GM19372 (cell line): ENCODE measurements at regions not wholly inside any gene's neighbourhood (a gene's known extent, or its start where the extent isn't known, plus 50 kb on each side); places are given as distances from the start of the nearest gene placed in this dataset.

Source experiments
- ATAC-seq: cut with Tn5 transposase; IDR thresholded peaks from one replicate; pipeline ENCODE4 v1.9.1; 2021; ENCODE audit warnings: mild to moderate bottlenecking, low read depth, moderate library complexity; ENCODE audit not compliant: unreplicated experiment

- ATAC-seq: no peak
These were observed 579.0 kb downstream of the PLCL1 start for GRCh38 chr2:198383392-198383791.

DNA sequence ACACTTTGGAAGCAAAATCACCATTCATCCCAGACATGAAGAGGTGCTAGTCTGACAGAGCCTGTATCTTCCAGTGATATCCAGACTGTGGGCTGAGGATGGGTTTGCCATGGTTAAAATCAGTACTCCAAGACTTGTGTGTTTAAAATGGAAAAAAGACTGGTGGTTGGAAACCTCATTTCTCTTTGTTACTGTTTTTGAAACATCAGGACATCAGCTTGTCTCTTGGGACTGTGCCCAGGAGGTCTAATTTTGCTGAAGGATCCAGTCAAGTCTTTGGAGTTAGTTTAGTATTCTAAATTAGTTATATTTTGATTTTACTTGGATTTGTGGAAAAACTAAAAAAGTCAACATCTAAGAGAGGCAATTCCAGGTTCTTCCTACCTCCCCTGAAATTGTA lies 578.4 kb downstream of the PLCL1 start:
- ATAC-seq: no peak

- ATAC-seq: no peak
These were observed 572.3 kb downstream of the PLCL1 start for GRCh38 chr2:198376677-198377076.

GRCh38 chr2:198375083-198375410 lies 570.7 kb downstream of the PLCL1 start:
- ATAC-seq: no peak

- ATAC-seq: no peak
These were observed 570.1 kb downstream of the PLCL1 start for GRCh38 chr2:198374375-198375082.

DNA sequence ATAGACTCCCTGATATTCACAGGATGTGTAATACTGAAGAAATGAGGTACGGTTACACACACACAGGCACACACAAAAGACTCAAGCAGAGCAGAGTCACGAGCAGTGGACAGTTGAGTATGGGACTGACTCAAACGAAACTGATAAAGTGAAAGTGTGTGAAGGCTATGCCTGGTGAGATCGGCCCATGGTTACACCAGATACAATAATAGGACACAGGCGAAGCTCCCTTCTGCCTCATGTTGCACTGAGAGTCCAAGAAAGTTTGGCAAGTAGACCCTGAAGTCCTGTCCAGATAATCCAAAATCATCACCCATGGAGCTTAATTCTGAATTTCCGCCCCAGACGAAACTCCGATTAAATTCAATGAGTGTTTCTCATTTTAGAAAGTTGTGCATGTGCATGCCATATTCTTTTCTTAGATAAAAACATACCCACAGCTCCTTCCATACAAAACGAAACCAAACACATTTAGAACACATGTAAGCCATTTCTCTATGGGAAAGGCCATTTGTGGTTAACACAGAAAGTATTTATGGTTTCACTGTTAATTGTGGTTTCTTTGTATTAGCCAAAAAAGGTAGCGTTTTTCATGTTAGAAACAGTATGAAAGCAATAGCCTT lies 567.6 kb downstream of the PLCL1 start:
- peak; percentile 94 for ATAC-seq

DNA sequence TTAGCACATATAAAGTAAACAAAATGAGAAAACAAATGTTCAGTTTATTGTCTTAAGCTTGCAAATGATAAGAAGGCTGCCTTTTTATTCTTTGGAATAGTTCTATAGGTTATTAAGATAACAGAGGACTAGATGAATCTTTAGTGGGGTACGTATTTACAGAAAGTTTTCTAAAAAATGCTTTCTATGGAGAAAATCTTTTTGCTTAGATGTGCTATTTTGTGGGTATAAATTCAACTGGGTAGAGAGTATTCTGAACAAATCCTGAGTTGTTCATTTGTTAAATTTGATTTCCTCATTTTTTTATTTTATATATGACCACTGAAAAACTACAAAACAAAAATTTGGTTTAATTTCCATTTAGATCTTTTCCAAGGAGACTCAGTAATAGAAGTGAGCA lies 566.9 kb downstream of the PLCL1 start:
- ATAC-seq: no peak

DNA sequence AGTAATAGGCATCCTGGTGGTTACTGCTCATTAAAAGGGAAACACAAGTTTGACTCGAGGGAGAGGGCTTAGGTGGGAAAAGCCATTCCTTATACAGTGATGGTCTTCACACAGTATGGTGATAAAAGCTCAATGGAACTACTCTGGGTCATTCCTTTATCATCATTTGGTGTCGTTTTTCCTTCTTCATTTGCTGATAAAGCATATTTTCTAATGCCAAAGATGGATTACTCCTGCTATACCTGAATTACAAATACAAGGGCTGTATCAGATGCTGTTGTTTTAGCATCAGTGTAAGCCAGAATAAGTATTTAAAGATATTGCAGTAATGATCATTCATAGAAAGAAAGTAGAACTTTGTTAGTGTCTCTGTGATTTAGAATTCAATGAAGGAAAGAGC lies 563.7 kb downstream of the PLCL1 start:
- no peak for ATAC-seq

- no peak for ATAC-seq
These were observed 558.3 kb downstream of the PLCL1 start for GRCh38 chr2:198362740-198363139.

GRCh38 chr2:198359308-198359707 lies 554.9 kb downstream of the PLCL1 start:
- ATAC-seq: no peak

DNA sequence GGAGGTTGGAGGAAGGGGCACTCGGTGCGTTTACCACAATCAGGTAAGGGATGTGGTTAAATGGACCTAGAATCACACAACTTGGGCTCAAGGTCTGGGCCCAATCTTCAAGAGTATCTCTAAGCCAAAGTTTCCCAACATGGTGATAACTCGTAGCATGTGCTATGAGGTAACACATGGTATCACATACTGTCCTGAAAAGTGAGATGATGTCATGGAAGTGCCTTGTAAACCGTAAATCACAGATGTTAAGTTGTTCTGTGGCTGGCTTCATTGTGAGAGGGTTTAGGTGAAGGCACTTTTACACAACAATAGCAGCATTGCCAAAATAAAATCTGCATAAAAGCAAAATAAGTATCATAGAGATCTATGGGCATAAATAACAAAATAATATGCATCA lies 551.8 kb downstream of the PLCL1 start:
- no peak for ATAC-seq

DNA sequence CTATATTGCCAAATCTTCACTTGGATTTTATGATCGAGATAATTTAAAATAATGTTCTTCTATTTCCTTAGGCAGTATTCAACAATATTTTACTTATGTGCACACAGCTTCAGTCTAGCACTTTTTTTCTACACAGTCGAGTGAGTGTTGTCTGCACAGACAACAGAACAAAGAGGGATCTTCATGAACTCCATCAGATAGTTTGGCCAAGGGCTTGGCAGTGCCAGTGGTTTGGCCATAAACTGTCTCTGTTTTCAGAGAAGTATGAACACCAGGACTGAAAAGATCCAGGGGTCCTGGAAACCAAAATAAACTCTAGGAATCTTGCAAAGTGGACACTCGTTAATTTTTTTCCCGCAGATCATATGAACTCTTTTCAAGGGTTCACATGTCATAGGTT lies 547.3 kb downstream of the PLCL1 start:
- ATAC-seq: no peak

- no peak for ATAC-seq
These were observed 543.6 kb downstream of the PLCL1 start for GRCh38 chr2:198347946-198348345.

GRCh38 chr2:198347349-198347748 lies 543.0 kb downstream of the PLCL1 start:
- no peak for ATAC-seq

GRCh38 chr2:198343471-198343870 lies 539.1 kb downstream of the PLCL1 start:
- ATAC-seq: no peak

- no peak for ATAC-seq
These were observed 536.5 kb downstream of the PLCL1 start for GRCh38 chr2:198340846-198341245.

- ATAC-seq: no peak
These were observed 534.7 kb downstream of the PLCL1 start for GRCh38 chr2:198339116-198339515.

- ATAC-seq: no peak
These were observed 533.0 kb downstream of the PLCL1 start for GRCh38 chr2:198337368-198337767.

DNA sequence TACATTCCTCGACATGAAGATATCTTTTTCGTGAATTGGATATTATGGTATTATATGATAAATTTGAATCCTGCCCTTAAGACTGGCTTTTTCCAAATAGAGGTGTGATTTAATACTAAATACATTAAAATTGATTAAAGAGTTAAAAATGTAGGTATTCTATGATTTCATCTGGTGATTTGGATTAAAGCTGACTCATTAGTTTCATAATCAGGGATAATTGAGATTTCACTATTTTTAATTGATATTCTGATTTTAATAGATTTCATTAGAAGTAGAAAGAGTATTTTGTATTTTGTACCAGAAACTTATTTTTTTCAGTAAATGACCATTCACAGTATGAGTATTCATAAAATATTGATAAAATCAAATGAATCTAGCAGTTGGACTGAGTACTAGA lies 524.1 kb downstream of the PLCL1 start:
- no peak for ATAC-seq

DNA sequence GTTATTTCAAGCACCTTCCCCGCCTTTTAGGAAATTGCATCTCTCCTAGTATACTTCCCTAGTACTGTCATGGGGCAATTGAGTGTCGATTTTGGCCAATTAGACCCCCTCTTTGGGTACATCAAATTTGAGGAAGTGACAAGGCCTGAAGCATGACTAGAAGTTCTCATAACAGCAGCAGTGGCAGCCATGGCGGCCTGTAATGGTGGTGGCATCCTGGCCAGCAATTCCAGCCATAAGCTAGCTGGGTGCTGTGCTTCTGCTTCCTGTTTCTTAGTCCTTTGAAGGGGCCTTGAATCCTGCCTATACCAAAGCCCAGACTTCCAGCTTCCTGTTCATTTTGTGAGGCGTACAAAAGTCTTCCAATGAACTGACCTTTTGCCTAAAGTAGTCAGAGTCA lies 523.1 kb downstream of the PLCL1 start:
- no peak for ATAC-seq

GRCh38 chr2:198326431-198326830 lies 522.0 kb downstream of the PLCL1 start:
- ATAC-seq: no peak

DNA sequence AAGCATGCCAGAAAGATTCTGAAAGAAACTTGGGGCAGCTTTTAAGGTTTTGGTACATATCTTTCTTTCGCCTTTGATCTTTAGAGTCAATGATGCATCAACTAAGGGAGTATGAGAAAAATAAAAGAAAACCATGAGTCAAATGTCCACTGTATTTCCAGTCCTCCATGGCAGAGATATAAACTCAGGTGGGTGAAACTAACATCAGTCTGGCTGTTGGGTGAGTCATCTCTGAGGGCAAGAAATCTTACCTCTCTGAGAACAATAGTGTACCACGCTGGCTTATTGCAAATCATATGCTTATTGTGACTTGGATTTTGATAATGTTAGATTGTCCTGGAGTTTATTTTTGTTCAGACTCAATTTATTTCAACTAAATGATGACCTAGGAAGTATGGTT lies 521.0 kb downstream of the PLCL1 start:
- ATAC-seq: no peak

DNA sequence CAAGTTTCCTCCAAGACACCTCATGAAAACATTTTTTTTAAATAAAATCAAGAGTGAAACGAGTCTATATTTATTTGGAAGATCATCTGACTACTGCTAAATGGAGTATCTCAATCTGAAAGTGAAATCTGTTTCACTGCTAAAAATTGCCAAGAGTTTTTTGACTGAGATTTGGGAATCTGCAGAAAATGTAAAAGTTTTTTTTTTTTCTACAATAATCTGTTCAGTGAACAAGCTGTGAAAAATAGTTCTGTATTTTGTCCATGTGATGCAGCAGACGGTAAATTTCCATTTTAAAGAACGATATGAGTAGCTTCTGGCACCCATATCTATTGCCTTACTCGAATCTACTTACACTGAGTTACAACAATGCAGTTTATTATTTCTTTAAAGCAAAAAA lies 519.7 kb downstream of the PLCL1 start:
- ATAC-seq: no peak
